LNCaP clone FGC (cell line): ENCODE measurements at regions not wholly inside any gene's neighbourhood (a gene's known extent, or its start where the extent isn't known, plus 50 kb on each side); places are given as distances from the start of the nearest gene placed in this dataset.

Experiments used
- DNase-seq: peaks from one replicate; pipeline ENCODE4 v3.0.0-alpha.2; 2011; ENCODE audit warnings: low read depth
- H3K4me3 ChIP-seq: 2 replicates; pipeline ENCODE4 v1.5.1; 2011; ENCODE audit warnings: mild to moderate bottlenecking, low read depth, low read length, control low read depth
- CTCF ChIP-seq: IDR thresholded peaks from 2 replicates; pipeline ENCODE4 v1.5.1; 2012; ENCODE audit warnings: mild to moderate bottlenecking; ENCODE audit not compliant: control insufficient read depth, insufficient read depth; ENCODE audit errors: extremely low read depth

- TF ChIP-seq CTCF = no peak
- H3K4me3 ChIP-seq = no peak overlapping the region
- DNase-seq = no peak
These were observed 51.4 kb upstream of the ID3 start for GRCh38 chr1:23610677-23611076.

- no peak overlapping the region for H3K4me3 ChIP-seq
- no peak for TF ChIP-seq CTCF
- no peak for DNase-seq
These were observed 50.7 kb upstream of the ID3 start for GRCh38 chr1:23609971-23610370.
